NCI-H82 treated with DMSO at 0.1 percent for 48 hours (cell line): ENCODE measurements at regions not wholly inside any gene's neighbourhood (a gene's known extent, or its start where the extent isn't known, plus 50 kb on each side); places are given as distances from the start of the nearest gene placed in this dataset.
A peak's percentile ranks its signal among the peaks of the same experiment; 100 is the strongest.

ENCODE experiments used
- DNase-seq: peaks from one replicate; lab custom pipeline; 2025; ENCODE audit not compliant: unreplicated experiment; lab: John Stamatoyannopoulos, UW

DNA sequence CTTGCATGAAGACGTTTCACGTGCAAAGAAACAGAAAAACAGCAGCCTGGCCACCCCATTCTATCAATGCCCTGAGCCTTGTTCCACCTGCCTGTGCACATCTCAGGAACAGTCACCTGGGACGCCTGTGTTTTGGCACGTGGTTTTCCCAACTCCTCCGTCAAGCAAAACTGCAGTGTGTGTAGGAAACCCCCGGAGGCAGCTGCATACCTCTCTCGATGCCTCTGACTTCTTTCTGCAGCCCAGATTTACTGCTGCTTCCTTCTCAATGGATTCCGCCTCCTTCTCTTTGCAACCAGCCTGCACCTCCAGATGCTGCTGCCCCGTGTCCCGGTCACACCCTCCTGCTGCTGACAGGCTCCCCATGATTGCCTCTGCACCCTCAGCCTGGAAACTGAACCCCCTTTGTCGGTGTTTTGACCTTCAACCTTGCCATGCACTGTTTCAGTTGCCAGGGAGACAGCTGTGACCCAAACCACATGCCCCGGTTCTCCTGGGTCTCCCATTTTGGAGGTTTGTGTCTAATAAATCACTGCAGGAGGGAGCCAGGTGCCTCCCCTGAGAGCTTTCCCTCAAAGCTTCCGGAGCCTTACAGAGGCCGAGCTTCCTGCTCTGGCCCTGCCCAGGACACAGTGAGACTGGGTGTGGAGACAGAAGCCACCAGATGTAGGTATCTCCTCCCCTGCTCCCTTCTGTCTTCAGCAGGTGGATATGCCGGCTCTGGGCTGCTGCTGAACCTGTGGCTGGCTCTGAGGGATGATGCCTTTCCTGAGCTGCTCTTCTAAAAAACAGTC, 395.5 kb upstream of the IRX1 start:
- DNase-seq, result no peak

DNA sequence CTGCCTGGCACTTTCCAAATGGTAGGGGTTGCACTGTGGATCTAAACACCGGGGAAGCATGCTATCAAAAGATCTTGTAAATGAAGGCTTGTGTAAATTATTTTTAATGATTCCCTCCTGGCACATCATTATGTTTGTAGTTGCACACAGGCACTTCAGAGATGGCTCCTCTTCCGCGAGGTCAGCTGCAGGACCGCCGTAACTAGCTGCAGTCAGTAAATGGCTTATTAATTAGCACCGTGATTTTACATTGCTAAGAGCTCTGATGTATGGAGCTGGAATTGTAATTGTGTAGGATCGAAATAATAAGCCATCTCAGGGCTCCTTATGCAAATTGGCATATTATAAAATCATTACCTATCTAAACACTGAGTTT, 397.6 kb upstream of the IRX1 start:
- no peak for DNase-seq

DNA sequence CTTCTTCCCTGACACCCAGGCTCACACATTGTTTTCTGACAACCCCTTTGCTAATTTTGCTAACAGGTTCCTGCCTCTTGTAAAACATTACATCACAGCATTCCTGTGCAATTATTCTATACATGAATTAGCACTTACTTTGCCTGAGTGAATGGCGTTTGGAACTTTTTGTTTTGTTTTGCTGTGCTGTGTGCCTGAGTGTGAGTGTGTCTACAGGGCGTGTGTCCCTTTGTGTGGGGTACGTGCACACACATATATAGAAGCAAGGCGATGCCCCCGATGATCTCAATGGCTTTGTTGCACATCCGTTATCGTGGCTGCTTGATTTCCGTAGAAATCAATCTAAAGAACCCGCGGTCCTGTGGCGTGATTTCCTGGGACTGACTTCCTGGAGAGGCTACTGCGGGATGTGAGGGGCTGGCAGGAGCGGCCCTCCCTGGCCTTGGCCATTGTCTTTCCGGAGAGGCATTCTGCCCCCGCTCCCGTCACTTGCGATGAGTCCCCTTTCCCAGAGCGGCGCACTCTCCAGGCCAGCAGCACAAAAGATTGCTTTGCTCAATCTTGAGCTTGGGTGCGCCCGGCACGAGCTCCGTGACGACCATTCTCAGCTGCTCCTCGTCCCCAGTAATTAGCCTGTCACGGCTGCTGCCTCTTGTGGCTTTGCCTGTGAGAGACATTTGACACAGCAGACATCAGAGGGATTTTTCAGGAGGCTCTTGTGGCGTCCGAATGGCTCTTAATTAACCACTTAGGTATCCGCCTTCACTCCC, 398.1 kb upstream of the IRX1 start:
- DNase-seq, result no peak

DNA sequence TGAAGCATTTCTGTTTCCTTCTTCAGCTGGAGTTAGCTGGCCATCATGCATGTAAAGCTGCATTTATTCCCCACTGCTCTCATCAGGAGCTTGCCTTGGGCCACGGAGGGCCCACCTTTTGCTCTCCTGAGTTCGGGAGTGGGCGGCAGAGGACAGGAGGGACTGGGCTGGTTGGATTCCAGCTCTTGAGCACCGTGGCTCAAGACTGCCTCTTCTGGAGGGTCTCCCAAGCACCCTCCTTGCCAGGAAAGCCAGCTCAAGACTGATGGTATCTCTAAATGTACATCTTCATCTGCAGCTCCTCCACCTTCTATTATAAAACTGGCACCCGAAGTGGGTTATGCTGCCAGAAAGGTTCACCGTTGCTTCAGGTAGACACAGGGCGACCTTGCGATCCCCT, 399.6 kb upstream of the IRX1 start:
- DNase-seq, result no peak

DNA sequence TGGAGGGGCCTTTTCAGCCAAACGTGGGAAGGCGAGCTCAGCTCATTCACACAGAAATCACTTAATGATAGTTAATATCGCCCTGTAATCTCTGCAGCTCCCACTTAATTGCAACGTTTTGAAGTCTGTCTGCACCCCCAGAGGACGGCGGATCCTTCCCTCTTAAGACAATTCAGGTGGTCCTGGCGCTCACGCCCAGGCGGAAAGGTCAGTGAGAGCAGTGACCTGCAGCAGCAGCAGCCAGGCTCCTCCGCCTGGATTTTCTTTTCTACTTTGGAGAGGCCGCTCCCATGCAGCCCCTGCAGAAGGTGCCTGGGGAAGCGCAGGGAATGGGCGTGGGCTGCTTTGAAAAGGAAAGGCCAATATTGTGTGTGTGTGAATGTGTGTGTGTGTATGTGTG, 400.9 kb upstream of the IRX1 start:
- no peak for DNase-seq

DNA sequence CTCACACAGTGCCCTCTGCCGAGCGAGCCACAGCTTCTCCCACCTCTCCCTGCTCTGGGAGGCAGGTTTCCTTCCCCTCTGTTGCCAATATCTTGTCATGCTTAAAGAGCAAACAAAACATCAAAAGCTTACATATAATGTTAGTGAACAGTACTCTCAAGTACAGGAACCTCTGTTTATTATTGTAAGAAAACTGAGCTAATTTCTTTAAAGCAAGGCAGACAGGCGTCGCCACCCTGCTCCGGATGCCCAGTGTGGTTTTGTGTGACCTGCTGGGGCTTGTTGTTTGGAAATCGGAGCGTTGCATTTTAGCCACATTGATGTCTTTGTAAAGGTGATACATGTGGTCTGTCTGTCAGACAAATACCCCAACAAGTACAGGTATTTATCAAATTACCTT, 401.4 kb upstream of the IRX1 start:
- DNase-seq, result no peak

DNA sequence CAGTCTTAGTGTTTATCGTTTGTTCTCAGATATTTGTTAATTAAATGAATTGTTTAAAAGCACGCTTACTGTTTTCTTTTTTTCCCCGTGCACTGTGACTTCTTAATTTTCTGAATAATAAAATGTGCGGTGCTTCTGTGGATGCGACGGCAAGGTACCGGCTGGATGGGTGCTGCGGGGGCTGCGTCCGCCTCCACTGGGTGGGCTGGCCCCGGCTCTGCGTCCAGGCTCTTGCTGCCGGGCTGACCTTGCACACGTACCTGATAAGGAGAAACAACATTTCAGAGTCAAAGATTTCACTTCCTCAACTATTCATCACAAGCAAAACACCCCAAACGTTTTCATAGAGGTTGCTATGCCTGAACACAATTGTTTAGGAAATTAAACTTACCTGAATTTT, 404.0 kb upstream of the IRX1 start:
- DNase-seq, result no peak

DNA sequence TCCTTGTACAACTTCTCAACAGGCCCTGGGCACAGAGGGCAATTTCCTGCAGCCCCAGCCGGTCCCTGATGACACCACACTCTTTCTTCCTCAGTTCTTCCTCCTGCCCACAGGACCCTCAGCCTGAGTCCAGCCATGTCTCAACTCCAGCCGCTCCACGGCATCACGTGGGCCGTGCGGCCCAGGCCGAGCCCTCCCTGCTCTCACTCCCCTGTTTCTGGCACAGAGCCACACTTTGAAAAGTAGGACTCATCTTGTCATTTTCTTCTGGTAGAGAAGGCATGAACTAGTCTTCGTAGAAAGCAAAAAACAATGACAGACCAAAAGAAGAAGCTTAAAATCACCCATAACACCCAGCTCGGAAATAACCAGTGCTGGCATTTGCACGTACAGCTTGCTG, 404.7 kb upstream of the IRX1 start:
- DNase-seq, result no peak

DNA sequence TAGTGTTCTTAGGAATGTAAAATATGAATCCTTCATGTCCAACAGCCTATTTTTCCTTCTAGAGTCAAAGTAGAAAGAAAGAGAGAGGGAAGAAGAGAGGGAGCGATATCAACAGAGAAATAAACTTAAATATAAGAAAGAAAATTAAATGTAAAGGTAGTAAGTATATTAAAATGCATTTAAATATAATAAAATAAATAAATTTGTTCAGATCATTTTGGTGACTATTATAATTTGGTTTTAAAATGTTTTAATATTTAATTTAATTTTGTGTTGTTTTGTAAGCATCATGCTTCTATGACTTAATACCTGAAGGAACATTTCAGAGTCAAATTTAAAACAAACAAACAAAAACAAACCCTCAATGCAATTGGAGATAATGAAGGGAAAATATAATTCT, 405.2 kb upstream of the IRX1 start:
- no peak for DNase-seq

DNA sequence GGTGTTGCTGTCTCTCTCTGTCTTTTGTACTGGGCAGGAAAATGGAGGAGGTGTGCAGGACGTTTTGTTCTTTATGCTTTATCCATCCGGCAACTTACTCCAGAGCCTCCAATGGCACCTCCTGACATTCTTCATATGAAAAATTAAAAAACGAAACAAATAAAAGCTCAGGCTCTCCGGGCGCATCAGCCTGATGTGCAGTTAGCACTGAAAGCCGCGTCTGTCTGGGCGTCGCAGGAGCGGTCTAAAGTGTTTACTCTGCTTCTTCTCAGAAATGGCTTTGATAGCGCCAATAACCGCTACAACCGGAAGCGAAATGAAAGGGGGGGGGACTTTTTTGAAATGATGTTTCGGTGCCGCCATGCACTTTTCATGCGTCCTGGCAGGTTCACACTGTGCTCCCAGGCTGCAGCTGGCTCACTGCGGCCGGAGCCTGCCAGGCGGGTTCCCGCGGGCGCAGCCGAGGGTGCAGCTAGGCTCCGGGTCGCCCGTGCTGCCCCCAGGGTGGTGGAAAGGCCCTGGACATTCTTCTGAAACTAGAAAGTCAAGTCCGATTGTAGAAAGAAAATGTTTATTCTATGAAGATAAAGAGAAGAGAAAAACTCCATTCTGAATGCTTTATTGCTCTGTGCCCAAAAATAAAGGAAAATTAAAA, 407.7 kb upstream of the IRX1 start:
- DNase-seq, result no peak

DNA sequence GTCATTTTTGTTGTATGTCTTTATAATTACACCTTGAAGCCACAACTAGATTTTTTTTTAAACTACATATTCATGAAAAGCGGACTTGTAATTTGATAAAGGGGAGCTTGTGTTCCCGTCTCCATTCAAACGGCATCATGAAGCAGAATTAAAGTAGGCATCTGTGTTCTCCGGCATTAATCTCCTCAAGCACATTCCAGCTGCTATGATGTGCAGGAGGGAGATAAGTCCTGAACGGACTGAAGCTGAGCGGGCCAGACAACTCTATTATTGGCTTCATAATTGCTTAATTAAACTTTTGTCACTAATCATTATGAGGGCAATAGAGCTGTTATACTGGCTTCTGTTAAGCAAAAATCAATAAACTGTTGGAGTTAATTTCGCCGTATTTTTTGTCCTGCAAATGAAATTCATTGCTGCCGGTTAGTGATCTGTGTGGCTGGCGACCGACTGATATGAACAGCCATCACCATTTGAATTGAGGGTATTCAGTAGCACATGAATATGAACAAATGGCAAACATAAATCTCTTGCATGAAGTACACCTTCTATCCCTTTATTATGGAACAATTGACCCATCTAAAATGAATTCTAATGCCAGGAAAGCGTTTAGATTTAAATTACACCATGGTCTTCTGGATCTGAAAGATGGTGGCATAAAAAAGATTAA, 408.8 kb upstream of the IRX1 start:
- peak; percentile 17 for DNase-seq

DNA sequence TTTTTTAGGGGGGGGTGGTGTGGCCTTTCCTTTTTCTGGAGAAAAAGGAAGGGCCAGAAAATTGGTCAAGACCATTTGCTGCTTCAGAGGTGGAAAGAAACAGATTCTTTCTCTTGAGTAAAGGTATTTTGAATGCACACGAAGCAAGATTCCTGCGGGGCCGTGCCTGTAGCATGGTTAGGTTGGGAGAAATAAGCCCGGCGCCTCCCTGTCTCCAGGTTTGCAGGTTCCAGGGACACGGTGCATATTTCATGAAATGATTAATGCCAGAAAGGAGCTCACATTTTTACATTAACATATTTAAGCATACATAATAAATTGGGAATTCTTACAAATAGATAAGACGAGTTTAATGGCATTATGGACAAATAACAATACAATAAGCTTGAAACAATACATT, 409.5 kb upstream of the IRX1 start:
- no peak for DNase-seq

DNA sequence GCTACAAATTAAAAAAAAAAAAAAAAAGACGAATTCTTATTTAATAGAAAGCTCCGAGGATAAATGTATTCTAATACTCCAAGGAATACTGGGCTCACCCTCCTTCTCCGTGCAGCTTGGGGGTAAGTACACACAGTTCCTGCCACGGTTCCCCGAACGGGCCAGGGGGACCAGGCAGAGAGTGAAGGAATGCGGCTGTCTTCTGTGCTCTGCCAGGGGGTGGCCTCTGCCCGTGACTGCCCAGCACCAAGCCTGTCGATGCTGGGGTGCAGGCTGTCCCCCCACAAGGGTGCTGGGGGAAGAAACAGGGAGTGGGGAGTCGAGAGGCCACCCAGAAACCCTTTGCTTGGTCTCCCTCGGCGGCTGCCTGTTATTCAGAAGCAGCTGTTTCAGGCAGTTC, 410.1 kb upstream of the IRX1 start:
- DNase-seq, result no peak

DNA sequence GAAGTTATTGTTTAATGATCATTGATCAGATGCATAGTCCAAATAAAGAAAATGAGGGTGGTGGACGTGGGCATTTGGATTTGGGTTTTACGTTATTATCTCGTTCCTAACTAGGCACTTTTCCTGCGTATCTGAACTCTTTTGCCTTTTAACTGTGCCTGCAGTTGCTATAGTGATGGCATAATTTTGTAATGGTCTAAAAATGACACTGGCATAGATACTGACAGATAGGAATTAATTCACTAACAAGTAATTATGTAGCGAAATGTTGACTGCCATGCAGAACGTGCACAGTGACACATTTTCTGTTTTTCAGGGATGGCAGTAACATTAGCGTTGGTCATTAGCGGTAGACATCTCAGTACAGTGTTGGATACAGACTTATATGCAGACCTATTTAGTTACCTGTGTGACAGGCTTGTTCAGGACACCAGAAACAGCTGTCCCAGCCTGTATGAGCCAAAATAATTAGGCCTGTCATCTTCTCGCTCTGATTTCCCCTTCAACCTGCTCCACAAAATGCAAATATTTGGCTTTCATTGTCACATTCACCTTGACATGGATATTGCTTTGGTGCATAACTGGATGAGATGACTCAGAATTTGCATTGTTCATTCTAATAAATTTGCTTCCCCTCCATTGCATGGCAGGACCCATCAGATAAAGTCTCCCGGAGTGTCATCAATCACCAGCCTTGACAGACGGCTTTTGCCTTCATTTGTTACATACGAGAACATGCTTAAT, 413.3 kb upstream of the IRX1 start:
- DNase-seq, result no peak

DNA sequence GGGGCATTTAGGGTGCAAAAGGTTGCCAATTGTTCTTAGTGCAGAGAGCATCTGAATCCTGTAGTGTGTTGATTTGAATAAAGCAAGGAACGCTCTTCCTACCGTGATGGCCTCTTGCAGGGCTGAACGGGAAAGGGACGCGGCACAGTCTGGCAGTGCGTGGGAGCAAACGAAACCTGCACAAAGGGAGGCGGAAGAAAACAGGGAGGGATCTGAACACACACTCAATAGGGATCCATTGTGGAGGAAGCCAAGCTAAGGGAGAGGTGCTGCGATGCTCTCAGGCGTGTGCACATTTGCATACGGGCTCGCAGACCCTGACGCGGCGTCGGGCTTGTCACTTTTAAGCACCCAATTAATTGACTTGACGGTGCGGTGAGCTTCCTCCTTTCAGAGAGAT, 414.0 kb upstream of the IRX1 start:
- DNase-seq, result no peak

DNA sequence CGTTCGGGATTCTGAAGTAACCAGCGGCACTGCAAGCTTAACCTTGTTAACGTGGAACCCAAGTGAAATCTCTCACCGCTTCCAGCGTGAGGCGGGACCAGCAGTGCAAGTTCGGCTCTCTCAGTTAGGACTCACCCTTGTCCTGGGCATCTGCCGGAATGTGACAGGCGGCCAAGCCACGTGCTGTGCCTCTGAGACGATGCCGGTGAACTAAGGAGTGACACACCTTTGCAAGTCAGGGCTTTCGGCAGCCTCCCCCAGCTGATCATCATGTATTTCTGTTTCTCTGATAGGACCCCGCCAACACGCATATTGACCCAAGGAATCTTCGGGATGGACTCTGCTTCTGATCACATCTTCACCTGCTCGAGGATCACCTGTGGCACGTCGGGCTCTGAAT, 415.0 kb upstream of the IRX1 start:
- no peak for DNase-seq

DNA sequence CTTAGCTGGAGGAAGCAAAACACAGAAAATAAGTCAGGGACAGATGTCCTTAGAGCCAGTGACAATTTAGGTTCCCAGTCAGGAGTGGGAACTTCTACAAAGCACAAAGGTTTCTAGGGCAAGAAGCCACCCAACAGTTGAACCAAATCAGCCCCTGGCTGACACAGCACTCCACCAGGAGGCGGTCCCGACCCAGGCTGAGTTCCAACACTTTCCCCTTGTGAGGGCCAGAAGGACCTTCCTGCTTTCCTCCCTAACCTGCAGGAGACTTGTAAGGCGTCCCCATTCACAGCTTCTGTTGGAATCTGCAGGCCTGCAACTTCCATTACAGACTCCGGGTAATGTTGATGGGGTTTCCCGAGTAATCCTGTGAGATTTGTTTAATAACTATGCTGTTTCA, 416.4 kb upstream of the IRX1 start:
- no peak for DNase-seq

DNA sequence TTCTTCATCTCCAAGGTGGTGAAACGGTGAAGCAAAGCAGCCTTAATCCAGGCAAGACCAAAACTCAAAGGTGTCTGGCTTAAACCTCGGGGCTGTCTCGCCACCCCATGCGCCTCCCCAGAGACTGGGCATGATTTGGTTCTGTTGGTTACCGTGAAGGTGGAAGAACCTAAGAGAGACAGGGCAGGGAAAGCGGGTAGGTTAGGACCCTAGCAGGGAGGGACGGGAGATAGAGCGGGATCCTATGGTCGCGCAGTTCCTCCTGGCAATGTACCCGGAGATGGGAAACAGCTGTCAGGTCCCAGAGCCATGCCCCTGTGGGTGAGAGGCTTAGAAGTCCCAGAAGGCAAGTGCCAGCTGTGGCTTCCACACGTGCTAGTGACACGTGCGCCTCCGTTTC, 418.3 kb upstream of the IRX1 start:
- no peak for DNase-seq

DNA sequence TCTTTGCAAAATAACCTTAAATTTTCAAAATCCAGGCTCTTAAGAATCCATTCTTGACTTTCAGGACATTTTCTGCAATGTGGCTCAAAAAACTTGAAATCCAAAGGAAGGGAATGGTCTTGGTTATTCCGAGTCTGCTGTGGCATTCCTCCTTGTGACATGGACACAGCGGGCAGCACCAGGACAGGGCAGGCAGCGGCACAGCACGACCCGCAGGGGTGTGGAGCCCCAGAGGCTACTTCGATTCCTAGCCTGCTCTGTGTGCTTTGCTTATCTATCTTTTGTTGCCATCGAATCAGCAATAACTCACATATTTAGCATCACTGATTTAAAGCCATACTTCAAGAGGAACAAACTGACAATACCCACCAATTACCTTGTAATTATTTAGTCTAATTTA, 420.2 kb upstream of the IRX1 start:
- no peak for DNase-seq

DNA sequence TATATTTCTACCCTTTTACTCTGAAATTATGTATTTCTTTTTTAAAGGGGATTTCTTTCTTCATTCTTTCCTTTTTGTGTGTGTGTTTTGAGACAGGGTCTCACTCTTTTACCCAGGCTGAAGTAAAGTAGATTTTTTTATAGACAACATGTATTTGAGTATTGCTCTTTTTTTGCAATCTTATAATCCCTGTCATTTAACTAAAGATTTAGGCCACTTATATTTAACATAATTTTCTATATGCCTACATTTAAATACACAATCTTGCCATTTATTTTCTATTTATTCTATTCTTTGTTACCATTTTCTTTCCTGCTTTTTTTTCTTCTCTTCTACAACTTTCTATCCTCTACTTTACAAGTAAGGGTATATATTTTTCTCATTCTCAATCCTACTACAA, 416.0 kb upstream of the IRX2 start:
- no peak for DNase-seq

DNA sequence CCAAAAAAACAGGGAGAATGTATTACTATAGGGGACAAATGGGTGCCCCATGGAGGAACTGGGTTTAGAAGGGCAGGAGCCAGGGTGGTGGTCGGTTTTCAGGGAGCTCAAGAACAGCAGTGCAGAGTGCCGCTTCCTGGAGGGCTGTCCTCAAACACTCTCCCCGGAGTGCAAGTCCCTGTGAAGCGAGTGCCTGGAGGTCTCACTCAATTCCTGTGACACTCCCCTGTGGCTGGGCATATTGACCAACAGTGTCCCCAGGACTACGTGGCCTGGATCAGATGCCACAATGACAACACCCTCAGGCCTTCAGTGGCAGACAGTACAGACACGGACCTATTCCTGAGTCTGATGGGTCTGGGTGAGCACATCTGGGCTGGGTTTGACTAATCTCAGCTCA, 412.1 kb upstream of the IRX2 start:
- no peak for DNase-seq
